ENCODE measurements at regions not wholly inside any gene's neighbourhood (a gene's known extent, or its start where the extent isn't known, plus 50 kb on each side); places are given as distances from the start of the nearest gene placed in this dataset.
"Not testable (repeated sequence)": the region's sequence is repeated elsewhere in the genome, so short reads cannot be mapped to it uniquely, and the experiment has no call there.

DNA sequence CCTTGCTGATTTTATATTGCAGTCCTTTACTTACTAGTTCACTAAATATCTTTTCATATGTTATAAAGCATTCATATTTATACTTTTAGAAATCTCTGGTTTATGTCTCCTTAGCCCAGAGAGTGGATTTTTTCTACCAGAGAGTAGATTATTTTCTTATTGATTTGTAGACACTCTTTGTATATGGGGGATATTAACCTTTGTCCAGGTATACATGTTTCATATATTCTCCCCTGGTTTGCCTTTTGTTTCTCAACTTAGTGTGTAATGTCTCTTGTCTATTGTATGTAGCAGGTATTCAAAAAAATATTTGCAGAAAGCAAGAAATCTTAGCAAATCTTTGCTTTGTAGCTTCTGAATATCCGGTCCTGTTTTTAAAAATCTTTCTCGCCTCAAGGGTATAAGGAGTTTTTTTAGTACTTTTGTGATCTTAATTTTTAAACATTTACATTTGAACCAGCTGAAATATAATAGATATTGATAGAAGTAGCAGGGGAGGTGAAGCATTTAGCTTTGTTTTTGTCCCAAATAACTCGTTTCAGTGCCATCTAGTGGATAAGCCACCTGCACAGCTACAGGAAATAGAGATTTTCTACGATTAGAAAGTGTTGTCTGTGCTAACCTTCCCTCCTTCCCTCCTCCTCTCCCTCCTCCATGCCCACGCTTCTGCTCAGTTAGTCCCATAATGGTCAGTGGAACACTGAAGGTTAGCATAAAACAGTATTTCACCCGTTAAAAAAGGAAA lies 97.0 kb downstream of the PHETA1 start:
- no peak for DNase-seq

- no peak for DNase-seq
Observed at GRCh38 chr12:111270774-111271173, 98.1 kb downstream of the PHETA1 start.

DNA sequence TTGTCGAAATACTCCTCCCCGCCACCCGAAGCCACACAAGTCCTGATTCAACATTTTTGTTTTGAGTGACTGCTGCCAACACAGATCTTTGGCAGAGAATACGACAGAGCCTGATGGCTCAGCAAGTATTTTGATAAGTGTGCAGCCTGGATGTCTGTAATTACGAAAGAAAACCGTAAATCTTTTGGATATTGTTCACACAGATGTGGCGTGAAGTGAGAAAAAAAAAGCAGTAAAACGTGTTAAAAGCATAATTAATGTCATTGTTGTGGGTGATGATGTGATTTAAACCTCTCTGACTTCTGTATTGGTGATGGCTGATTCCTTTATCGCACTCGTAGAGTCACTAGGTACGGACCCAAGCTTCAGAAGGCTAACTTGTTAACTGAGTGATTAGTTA lies 98.7 kb downstream of the PHETA1 start:
- DNase-seq, result no peak

DNA sequence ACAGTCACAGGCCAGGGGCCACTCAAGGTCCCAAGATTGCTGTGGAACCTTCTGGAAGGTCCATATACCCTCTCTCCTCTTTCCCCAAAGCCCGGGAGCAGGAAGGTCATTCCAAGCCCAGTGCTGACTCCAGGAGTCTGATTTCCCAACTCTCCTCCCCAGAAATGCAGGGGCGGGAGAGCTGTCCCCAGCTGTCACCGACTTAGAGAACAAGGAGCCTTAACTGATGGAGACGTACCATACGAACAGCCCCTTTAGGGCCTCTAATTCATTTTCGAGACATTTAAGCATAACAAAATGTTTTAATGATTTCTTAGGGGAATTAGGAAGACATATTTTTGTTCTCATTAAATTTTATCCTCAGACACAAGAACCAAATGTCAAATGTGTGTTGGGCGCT lies 99.2 kb downstream of the PHETA1 start:
- DNase-seq, result no peak

- DNase-seq, result no peak
Observed at GRCh38 chr12:111268738-111269572, 99.9 kb downstream of the PHETA1 start.

DNA sequence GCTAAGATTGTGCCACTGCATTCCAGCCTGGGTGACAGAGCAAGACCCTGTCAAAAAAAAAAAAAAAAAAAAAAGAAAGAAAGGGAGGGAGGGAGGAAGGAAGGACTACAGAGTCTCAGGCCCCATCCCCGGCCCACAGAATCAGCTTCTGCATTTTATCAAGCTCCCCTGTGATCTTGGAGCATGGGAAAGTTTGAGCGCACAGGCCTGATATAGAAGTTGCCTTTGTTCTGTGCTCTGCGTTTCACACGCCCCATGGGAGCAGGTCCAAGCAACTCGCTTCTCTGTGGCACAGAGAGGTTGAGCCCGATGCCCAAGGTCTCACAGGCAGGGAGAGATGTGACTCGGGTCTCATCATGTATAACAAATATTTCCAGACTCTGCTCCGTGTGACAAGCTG lies 101.8 kb downstream of the PHETA1 start:
- no peak for DNase-seq

GRCh38 chr12:111261911-111262676 lies 106.8 kb downstream of the PHETA1 start:
- DNase-seq, result no peak

GRCh38 chr12:111260732-111261131 lies 108.2 kb downstream of the PHETA1 start:
- no peak for DNase-seq

DNA sequence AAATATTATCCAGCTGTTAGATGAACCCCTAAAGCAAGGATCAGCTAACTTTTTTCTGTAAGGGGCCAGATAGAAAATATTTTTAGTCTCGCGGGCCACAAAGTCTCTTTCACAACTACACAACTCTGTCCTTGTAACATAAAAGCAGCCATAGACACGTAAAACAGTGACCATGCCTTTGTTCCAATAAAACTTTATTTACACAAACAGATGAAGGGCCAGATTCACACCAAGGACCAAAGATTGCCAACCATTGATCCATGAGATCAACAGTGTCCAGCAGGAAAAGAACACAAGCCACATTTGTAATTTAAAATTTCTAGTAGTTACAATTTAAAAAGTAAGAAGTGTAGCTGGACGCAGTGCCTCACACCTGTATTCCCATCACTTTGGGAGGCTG lies 109.7 kb downstream of the PHETA1 start:
- DNase-seq, result no peak

GRCh38 chr12:111258081-111258480 lies 110.8 kb downstream of the PHETA1 start:
- not testable (repeated sequence) for DNase-seq

DNA sequence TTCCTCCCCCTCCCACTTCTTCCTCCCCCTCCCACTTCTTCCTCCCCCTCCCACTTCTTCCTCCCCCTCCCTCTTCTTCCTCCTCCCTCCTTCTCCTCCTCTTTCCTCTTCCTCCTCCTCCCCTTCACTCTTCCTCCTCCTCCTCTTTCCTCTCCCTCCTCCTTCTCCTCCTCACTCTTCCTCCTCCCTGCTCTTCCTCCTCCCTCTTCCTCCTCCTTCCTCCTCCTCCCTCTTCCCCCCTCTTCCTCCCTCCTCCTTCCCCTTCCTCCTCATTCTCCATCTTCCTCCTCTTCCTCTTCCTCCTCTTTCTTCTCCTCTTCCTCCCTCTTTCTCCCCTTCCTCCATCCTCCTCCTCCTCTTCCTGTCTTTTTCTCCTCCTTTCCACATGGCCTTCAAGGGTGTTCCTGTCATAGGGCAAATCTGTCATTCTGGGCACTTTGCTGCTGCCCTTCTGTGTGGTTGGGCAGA lies 111.4 kb downstream of the PHETA1 start:
- no peak for DNase-seq

DNA sequence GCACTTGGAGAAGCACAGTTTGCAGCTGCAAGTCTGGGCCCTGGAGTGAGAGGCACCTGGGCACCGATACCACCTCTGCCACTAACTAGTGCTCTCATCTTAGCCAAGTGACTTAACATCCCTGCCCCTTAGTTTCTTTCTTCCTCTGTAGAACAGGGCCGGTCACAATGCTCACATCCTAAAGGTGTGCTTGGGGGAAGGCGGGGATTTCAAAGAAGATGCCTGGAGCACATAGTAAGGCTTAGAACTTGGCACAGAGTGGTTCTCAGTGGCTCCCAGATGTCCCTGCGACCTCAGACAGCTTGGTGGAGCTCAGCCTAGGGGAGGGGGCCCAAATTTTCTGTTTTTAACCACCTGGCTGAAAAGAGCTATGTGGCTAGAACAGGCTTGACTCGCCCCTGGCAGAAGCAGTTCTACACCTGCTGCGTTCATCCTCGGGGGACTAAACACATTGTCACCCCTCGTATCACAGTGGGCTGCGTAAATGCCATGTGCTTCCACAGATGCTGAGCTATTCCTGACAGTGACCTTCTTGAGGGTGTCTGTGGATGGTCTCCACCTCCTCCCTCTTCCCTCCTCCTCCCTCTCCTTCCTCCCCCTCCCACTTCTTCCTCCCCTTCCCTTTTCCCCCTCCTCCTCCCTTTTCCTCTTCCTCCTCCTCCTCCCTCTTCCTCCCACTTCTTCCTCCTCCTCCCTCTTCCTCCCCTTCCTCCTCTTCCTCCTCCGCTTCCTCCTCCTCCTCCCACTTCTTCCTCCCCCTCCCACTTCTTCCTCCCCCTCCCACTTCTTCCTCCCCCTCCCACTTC lies 112.1 kb downstream of the PHETA1 start:
- no peak for DNase-seq

DNA sequence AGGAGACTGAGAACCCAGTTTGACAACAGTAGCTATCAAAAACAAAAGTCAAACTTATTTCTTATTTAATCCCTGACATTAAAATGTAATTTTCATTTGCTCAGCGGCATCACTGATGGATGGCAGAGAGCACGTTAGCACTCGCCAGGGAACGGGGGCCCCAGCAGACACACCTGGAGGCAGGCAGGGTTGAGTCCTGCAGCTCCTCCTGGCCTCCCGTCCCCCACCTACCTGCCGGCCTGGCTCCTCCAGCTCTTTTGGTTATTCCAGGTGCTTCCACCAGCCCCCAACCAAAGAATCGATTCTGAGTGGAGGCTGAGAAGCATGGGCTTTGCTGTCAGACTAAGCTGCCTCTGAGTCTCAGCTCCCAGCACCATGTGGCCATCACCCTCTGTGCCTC lies 113.6 kb downstream of the PHETA1 start:
- DNase-seq, result no peak

DNA sequence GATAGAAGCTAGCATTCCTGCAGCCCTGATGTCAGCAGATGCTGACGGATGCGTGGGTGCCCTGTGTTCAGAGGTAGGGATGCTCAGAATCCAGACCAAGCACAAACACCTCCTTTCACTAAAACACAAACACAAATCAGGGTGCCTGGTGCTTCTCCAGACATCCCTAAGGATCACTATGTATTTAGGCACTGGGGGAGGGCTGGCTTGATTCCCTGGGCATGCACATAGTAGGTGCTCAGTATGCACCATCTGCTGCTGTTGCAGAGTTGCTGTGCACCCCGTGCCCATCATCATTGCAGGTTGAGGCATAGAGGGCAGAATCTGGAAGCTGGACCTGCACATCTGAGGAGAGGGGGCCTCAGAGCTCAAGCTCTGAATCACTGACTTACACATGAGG lies 114.8 kb downstream of the PHETA1 start:
- DNase-seq, result no peak

GRCh38 chr12:111253213-111253612 lies 115.7 kb downstream of the PHETA1 start:
- no peak for DNase-seq

DNA sequence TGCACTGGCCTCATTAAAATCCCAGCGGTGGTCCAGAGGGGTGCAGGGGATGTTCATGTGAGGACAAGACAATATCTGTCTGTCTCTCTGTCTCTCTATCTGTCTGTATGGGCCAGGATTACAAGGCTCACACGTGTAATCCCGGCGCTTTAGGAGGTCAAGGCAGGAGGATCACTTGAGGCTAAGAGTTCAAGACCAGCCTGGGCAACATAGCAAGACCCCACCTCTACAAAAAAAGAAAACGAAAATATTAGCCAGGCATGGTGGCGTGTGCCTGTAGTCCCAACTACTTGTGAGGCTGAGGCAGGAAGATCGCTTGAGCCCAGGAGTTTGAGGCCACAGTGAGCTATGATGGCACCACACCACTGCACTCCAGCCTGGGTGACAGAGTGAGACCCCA lies 117.1 kb downstream of the PHETA1 start:
- no peak for DNase-seq

DNA sequence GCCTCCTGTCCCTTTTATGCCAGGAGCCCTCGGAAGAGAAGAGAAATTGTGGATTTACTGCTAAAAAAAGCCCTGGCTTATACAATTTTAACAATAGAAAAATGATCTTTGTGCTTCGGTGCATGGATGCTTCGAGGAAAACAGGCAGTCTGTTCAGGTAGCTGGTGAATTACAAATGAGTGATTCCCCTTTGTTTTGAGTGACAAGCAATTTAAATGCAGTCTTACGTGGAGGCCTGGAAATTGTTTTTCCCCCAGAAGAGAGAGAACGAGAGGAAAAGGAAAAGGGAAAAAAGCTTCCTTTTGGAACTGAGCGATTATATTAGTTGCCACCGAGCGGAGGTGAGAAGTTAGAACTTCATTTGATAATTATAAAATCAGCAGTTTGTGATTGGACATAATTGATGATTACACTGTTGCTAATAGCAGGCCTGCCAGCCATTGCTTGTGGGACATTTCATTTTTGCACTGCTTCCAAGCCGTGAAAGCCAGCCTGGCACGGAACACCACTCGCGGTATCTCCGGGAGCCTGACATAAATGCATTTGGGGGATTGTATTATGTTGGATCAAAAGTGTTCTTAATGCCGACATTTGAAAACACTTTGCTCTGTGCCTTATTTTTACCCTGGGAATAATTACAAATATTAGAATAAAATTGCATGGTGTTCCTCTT lies 117.7 kb downstream of the PHETA1 start:
- no peak for DNase-seq

GRCh38 chr12:111250251-111250881 lies 118.5 kb downstream of the PHETA1 start:
- no peak for DNase-seq

DNA sequence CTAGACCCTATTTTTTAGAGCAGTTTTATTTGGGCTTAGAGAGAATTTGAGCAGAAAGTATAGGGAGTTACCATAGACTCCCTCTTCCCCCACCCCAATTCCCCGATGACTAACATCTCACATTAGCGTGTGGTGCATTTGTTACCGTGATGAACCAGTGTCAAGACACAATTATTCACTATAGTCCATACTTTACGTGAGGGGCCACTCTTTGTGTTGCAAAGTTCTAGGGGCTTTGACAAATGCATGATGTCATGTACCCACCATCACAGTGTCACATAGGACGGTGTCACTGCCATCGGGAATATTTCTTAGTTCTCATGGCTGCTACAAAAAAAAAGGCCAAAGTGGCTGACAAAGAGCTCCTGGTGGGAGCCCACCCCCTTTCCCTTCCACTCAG lies 119.1 kb downstream of the PHETA1 start:
- no peak for DNase-seq

GRCh38 chr12:111249018-111249370 lies 119.9 kb downstream of the PHETA1 start:
- DNase-seq, result no peak

- DNase-seq, result no peak
Observed at GRCh38 chr12:111248236-111249017, 120.5 kb downstream of the PHETA1 start.

Measured in effector CD4-positive, alpha-beta T cell (primary cell).